ENCODE measurements at regions not wholly inside any gene's neighbourhood (a gene's known extent, or its start where the extent isn't known, plus 50 kb on each side); places are given as distances from the start of the nearest gene placed in this dataset.

DNA sequence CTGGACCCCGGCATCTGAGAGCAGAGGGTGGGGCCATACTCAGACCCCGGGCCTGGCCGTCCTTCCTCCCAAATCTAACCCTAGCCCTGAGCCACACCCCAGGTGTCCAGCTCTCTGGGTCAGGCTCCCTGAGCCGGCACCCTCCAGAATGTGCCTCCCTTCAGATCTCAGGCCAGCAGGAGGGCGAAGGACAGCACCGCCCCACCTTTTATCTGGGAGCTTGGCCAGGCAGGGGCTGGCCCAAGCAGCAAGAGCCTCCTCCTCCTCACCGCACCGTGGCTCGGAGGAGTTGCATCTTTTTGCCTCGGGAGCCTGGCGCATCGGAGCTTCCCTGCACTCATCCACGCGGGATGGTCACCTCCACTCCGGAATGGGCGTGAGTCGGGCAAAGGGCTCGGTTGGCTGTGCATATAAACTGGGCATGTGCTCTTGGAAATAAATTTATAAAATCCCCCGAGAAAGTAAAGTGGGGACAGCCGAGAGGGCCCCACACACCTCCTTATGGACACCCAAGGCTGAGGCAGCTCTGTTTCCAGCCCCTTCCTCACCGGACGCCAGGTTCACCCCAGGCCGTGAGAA is 69.1 kb upstream of the CTDP1 start:
- H3K27me3 Mint-ChIP-seq = peaks cover 3% of the 10 kb centered on the region
- Histone ChIP-seq H3K9me3 (ENCODE audit: control extremely low read depth in 1 of 3, control insufficient read depth in 2 of 3, insufficient read depth in 1 of 3, low read length in 2 of 3) (no peaks in the 10 kb centered on the region), H3K27me3 (replicated peaks in 1 of 4; ENCODE audit: control extremely low read depth in 1 of 4, control insufficient read depth in 3 of 4, insufficient read depth in 4 of 4, low read length in 3 of 4) (peaks cover 0 to 3% (median 0%) of the 10 kb centered on the region in 4 experiments), H3K79me2 (ENCODE audit: control insufficient read depth, insufficient read depth, low read length) (no peaks in the 10 kb centered on the region), H3K4me2 (replicated peaks; ENCODE audit: low read depth, low read length, poor library complexity, severe bottlenecking) (no peak overlapping the region), H3K4me3 (ENCODE audit: control extremely low read depth in 1 of 5, extremely low read depth in 1 of 5, insufficient read depth in 1 of 5, low read depth in 2 of 5, low read length in 4 of 5) (no peak overlapping the region), H3K36me3 (replicated peaks in 1 of 2; ENCODE audit: control extremely low read depth in 1 of 2, control insufficient read depth in 1 of 2, extremely low read depth in 1 of 2, insufficient read depth in 2 of 2, low read length in 1 of 2) (no peaks in the 10 kb centered on the region), H3K27ac (ENCODE audit: low read length in 2 of 2) (no peak overlapping the region), H3K4me1 (ENCODE audit: control insufficient read depth in 2 of 2, insufficient read depth in 2 of 2, low read length in 2 of 2) (no peaks in the 10 kb centered on the region), H2AFZ (ENCODE audit: insufficient read depth, low read depth, low read length, poor library complexity, severe bottlenecking) (no peak overlapping the region), H4K20me1 (ENCODE audit: control insufficient read depth, insufficient read depth, low read length, poor library complexity, severe bottlenecking) (no peaks in the 10 kb centered on the region), H3K9ac (ENCODE audit: low read length) (no peak overlapping the region)
- DNase-seq = no peak
- ChIA-PET POLR2A (no interaction called here), CTCF (no interaction called here)
- H3K27ac Mint-ChIP-seq = no peak overlapping the region
- no peaks in the 10 kb centered on the region for H3K4me1 Mint-ChIP-seq
- 88% methylated on average over 23 of the region's 23 CpGs for WGBS (ENCODE audit: insufficient coverage)
- TF ChIP-seq EZH2 (IDR thresholded peaks at IDR 0.05; ENCODE audit: borderline replicate concordance, insufficient read depth, low read depth, low read length, poor library complexity, severe bottlenecking) = no peak
- TF ChIP-seq, protein P1, sequence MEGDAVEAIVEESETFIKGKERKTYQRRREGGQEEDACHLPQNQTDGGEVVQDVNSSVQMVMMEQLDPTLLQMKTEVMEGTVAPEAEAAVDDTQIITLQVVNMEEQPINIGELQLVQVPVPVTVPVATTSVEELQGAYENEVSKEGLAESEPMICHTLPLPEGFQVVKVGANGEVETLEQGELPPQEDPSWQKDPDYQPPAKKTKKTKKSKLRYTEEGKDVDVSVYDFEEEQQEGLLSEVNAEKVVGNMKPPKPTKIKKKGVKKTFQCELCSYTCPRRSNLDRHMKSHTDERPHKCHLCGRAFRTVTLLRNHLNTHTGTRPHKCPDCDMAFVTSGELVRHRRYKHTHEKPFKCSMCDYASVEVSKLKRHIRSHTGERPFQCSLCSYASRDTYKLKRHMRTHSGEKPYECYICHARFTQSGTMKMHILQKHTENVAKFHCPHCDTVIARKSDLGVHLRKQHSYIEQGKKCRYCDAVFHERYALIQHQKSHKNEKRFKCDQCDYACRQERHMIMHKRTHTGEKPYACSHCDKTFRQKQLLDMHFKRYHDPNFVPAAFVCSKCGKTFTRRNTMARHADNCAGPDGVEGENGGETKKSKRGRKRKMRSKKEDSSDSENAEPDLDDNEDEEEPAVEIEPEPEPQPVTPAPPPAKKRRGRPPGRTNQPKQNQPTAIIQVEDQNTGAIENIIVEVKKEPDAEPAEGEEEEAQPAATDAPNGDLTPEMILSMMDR (IDR thresholded peaks at IDR 0.05) = no peak
- ATAC-seq (ENCODE audit: low read depth) = no peak
- intact Hi-C loops (cut with micrococcal nuclease) = no loop called here
- no peaks in the 10 kb centered on the region for H3K9me3 Mint-ChIP-seq (ENCODE audit: insufficient read depth)
- H3K4me3 Mint-ChIP-seq = no peak overlapping the region

DNA sequence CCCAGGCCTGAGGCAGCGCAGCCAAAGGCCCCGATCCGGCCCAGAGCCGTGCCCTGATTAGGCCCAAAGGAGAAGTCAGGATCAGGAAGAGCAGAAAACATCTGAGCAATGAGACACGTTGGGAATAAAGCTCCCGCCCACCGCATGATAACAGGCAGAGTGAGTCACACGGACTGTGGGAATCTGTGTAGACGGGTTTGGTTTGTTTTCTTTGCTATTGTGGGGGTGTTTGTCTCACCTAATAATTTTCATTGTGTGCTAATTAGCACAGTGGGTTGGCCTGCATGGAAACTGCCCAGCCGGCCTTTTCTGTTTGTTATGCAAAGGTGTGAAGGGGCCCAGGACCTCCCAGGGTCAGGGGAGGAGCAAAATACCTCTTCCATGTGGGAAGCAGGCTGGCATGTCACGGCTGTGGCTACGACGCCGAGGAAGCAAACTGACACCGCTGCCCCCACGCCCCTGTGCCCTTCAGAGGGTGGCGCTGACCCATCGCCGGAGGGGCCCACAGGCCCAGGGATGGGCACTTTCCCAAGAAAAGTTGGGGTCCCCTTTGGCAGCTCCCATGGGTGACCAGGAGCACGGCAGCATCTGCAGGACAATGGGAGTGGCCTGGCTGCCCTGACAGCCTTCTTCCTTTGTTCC is 68.4 kb upstream of the CTDP1 start:
- H3K4me3 ChIP-seq (ENCODE audit: control extremely low read depth in 1 of 5, extremely low read depth in 1 of 5, insufficient read depth in 1 of 5, low read depth in 2 of 5, low read length in 4 of 5) = no peak overlapping the region

More for the DNA sequence above, 68.4 kb upstream of the CTDP1 start:
- H3K36me3 ChIP-seq (replicated peaks in 1 of 2; ENCODE audit: control extremely low read depth in 1 of 2, control insufficient read depth in 1 of 2, extremely low read depth in 1 of 2, insufficient read depth in 2 of 2, low read length in 1 of 2) = no peaks in the 10 kb centered on the region
- ChIA-PET POLR2A (no interaction called here), CTCF (no interaction called here)
- H3K27ac Mint-ChIP-seq = no peak overlapping the region
- no peak for ATAC-seq (ENCODE audit: low read depth)
- no peak overlapping the region for H3K4me2 ChIP-seq (replicated peaks; ENCODE audit: low read depth, low read length, poor library complexity, severe bottlenecking)
- 96% methylated on average over 20 of the region's 20 CpGs for WGBS (ENCODE audit: insufficient coverage)
- H3K4me1 ChIP-seq (ENCODE audit: control insufficient read depth in 2 of 2, insufficient read depth in 2 of 2, low read length in 2 of 2) = no peaks in the 10 kb centered on the region
- H3K79me2 ChIP-seq (ENCODE audit: control insufficient read depth, insufficient read depth, low read length) = no peaks in the 10 kb centered on the region
- H3K27ac ChIP-seq (ENCODE audit: low read length in 2 of 2) = no peak overlapping the region
- no peak overlapping the region for H3K9ac ChIP-seq (ENCODE audit: low read length)
- no peak overlapping the region for H2AFZ ChIP-seq (ENCODE audit: insufficient read depth, low read depth, low read length, poor library complexity, severe bottlenecking)
- no peaks in the 10 kb centered on the region for H3K4me1 Mint-ChIP-seq
- intact Hi-C loops (cut with micrococcal nuclease) = no loop called here
- peaks cover 3% of the 10 kb centered on the region for H3K27me3 Mint-ChIP-seq
- no peak for DNase-seq
- H3K4me3 Mint-ChIP-seq = no peak overlapping the region
- H4K20me1 ChIP-seq (ENCODE audit: control insufficient read depth, insufficient read depth, low read length, poor library complexity, severe bottlenecking) = no peaks in the 10 kb centered on the region
- no peaks in the 10 kb centered on the region for H3K9me3 ChIP-seq (ENCODE audit: control extremely low read depth in 1 of 3, control insufficient read depth in 2 of 3, insufficient read depth in 1 of 3, low read length in 2 of 3)
- peaks cover 0 to 3% (median 0%) of the 10 kb centered on the region in 4 experiments for H3K27me3 ChIP-seq (replicated peaks in 1 of 4; ENCODE audit: control extremely low read depth in 1 of 4, control insufficient read depth in 3 of 4, insufficient read depth in 4 of 4, low read length in 3 of 4)
- no peaks in the 10 kb centered on the region for H3K9me3 Mint-ChIP-seq (ENCODE audit: insufficient read depth)
- no peak for TF ChIP-seq EZH2 (IDR thresholded peaks at IDR 0.05; ENCODE audit: borderline replicate concordance, insufficient read depth, low read depth, low read length, poor library complexity, severe bottlenecking)
- TF ChIP-seq, protein P1 (IDR thresholded peaks at IDR 0.05) = no peak

Measured in B cell (primary cell).